Stimulated activated CD4-positive, alpha-beta T cell treated with anti-CD3 and anti-CD28 coated beads, TNF-alpha, amount 100 ng/mL, for 4 hours (primary cell): ENCODE measurements at regions not wholly inside any gene's neighbourhood (a gene's known extent, or its start where the extent isn't known, plus 50 kb on each side); places are given as distances from the start of the nearest gene placed in this dataset.

ENCODE experiments used
- DNase-seq, 3 experiments: peaks; one replicate each; pipeline ENCODE4 v3.0.0-alpha.2; 2020; ENCODE audit warnings: low read depth in 3 of 3

GRCh38 chr4:189365451-189365850 lies 575.2 kb upstream of the FRG1 start:
- no peak for DNase-seq

DNA sequence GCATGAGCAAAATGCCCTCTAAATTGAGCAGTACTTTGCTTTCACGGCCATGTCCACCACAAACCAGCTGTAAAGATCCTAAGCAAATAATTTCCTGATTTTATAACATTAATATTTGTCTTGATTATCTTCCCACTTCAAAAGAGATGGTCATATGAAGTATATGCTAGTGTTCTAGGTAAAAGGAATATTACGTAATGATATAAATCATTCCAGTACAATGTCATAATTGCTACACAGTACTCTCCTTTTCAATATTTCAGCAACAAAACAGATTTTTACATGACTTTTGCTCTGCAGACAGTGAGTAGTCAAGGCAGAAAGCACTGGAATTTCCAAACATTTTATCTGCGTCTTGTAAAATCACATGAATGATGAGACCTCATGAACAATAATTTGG lies 572.8 kb upstream of the FRG1 start:
- no peak for DNase-seq

GRCh38 chr4:189374176-189374575 lies 566.5 kb upstream of the FRG1 start:
- no peak for DNase-seq

GRCh38 chr4:189376901-189377300 lies 563.8 kb upstream of the FRG1 start:
- no peak for DNase-seq

DNA sequence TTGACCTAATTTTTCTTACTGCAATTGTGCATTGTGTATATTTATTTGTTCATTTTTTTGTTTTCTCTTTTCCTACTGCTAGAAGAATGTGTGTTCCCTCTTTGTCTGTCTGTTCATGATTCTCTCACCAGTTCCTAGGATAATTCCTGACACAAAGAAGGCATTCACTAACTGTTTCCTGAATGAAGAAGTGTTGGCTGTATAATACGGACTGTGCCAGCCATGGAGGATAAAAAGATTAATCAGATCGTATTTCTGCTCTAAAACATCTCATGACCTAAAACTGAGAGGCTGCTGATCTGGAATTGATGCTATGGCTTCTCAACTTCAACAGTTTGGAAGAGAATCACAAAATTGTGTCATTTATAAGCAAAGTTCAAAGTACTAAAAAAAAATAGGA lies 563.1 kb upstream of the FRG1 start:
- no peak for DNase-seq

GRCh38 chr4:189385098-189385497 lies 555.6 kb upstream of the FRG1 start:
- DNase-seq, result no peak

DNA sequence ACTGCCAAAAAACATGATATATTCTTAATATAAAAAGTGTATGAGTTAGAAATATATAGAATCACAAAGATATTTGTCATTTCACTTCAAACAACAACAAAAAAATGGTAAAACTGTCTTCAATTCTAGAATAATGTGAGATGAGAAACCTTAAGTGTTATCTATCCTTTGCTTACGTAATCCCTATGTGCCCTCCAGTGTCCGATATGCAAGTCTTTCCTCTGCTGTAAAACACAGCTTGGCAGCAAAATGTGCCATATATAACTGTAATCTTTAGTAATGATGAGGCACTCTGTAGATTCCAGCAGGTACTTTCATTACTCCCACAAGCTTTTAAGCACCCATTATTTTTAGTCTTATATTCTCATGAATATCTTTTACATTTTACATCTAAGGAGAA lies 555.1 kb upstream of the FRG1 start:
- DNase-seq, result no peak

DNA sequence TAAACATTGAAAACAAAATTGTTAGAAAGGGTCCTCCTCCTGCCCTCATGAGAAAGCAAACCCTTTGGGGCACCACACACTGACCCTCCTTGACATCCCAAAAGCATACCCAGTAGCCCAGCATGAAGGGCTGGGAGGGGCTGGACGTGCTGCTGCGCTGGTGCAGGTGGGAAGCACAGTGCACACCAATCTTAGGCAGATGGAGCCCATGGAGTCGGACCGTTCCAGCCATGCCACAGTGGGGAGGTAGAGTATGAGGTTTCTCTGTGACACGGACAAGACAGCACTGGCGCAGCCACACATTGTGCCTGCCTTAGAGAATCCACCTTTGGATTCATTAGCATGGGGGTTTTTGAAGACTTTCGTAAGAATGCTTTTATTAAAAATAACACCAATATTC lies 544.2 kb upstream of the FRG1 start:
- DNase-seq, result no peak

DNA sequence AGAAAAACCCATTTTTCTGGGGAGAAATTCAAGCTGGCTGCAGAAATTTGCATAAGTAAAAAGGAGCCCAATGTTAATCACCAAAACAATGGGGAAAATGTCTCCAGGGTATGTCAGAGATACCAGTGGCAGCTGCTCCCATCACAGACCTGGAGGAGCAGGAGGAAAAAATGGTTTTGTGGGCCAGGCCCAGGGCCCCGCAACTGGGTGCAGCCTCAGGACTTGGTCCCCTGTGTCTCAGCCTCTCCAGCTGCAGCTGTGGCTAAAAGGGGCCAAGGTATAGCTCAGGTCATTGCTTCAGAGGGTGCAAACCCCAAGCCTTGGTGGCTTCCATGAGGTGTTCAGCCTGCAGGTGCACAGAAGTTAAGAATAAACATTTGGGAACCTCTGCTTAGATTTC lies 536.4 kb upstream of the FRG1 start:
- no peak for DNase-seq

- DNase-seq, result no peak
Measured at GRCh38 chr4:189409158-189409557, 531.5 kb upstream of the FRG1 start.

DNA sequence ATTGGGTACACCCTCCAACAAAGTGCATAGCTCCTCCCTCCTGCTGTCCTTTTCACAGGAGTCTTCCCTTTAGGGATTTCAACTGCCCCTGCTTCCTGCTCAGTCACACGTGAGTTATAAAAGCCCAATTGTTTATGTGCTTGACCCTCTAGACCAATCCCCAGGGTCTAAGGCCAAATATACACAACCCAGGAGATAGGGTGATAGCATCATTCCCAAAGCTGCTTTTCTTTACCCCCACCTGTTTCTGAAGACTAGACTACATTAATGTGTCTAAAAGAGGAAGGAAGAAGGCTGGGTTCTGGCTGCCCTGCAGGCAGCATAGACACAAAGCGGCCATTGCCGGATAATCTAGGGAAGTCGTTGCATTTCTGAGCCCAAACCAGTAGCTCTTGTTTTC lies 526.7 kb upstream of the FRG1 start:
- no peak for DNase-seq

- no peak for DNase-seq
Measured at GRCh38 chr4:189420572-189420971, 520.1 kb upstream of the FRG1 start.

DNA sequence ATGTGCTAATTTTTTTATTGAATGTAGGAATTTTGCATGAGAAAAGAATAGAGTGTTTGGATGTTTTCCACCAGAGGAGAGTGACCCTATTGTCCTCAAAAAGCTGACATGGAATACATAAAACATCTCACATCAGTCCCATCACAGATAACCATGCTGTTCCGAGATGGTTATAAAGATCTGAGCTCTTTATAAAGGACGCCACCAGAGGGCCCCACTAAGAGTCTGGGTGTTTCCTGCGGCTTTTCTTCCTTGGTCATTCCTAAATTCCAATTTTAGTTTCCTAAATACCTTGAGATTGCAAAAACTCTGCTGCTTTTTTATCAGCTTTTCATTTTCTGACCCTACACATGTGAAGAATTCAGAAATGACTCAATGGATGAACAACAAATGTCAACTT lies 504.5 kb upstream of the FRG1 start:
- no peak for DNase-seq

- no peak for DNase-seq
Measured at GRCh38 chr4:189440716-189441115, 500.0 kb upstream of the FRG1 start.

DNA sequence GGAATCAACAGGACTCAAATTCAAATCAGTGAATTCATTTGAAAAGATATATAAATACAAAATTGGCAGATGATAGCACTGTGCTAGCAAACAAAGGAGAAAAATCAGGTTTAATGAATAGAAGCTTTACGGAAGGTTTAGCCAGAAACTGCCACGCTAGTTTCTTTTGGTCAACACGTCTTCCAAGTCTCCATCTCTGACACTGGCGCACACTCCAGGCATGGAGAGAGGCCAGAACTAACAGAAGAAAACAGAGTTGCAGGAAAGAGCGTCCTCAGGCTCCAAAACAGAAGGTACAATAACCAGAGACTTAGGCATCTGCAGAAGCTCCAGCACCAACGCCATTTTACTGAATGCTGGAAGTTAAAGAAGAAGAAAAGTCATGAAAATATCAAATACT lies 497.3 kb upstream of the FRG1 start:
- no peak for DNase-seq

GRCh38 chr4:189445613-189446012 lies 495.1 kb upstream of the FRG1 start:
- DNase-seq, result no peak

DNA sequence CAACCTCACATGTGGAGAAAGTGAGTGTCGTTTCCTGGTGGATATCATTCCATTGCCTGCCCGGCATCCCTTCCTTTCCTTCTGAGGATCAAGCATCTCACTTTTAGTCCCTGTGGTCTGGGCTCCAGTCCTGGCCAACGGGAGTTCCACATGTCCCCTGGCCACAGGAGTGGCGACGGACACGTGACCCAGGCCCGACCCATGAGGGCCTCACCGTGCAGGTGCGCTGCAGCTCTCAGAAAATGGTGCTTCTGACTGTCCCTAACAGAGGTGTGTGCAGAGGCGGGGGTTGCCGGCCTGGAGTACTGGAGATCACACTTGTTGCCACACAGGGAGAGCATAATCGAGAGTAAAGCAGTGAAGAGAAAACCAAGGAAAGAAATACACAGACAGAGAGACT lies 476.9 kb upstream of the FRG1 start:
- no peak for DNase-seq

- DNase-seq, result no peak
Measured at GRCh38 chr4:189494407-189494806, 446.3 kb upstream of the FRG1 start.

- DNase-seq, result no peak
Measured at GRCh38 chr4:189497516-189497915, 443.2 kb upstream of the FRG1 start.

DNA sequence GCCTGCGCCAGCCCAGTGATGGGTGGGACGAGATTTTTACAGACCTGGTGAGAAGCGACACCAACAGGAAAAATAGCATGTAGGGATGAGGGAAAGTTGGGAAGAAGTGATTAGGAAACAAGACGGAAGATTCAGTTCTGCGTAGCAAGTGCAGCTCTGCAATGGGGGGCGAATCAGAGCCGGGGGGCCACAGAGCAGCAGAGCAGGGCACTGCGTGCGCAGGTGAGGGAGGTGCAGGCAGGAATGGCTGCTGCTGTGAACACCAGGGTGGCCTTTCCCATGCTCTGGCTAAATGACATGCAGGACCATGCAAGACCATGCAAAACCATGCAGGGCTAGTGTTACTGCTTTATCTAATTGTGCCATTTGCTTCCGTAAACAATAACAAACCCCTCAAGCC lies 442.7 kb upstream of the FRG1 start:
- DNase-seq, result no peak

DNA sequence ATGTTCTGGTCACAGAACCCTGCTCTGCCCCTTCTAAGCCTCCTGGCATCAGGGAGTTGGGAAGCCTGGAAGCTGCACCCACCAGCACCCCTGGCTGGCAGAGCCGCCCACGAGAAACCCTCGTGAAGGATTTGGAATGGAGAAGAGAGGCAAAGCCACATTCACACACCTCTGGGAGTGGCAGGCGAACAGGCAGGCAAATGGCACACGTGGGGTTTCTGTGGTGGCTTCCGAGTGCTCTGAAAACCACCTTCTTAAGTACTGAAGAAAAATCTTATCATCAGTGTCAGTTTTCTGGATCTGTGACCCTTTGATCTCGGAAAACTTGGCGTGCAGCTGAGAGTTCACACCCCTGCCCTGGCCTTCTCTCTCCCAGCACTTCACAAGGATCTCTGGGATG lies 442.2 kb upstream of the FRG1 start:
- no peak for DNase-seq

DNA sequence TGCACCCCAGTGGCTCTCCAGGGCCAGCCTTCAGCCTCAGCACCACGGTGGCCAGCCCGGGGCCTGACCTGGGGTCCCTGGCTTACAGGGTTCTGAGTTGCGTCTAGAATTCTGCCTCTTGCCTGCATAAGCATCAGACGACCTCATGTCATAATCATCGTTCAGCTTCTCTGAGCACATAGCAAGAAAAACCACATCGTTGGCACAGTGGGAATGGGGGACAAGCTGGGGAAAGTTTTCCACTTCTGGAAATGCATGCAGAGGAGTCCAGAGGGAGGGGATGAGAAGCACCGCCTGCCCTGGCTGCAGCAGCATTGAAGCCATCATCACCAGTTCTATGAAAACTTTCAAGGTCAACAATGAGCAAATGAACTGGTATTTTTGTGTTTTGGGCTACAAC lies 441.0 kb upstream of the FRG1 start:
- no peak for DNase-seq

DNA sequence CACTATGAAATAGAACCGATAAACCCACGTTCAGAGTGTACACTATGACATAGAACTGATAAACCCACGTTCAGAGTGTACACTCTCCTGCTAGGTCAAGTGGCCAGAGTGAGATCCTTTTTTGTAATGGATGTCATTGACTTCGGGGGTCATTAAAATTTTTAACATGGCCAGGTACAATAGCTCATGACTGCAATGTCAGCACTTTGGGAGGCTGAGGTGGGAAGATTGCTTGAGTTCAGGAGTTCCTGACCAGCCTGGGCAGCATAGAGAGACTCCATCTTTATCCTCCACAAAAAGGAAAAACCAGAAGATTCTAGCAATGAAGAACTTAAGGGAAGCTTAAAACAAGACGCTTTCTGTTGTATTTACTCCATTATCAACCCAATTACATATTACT lies 439.7 kb upstream of the FRG1 start:
- DNase-seq, result no peak

DNA sequence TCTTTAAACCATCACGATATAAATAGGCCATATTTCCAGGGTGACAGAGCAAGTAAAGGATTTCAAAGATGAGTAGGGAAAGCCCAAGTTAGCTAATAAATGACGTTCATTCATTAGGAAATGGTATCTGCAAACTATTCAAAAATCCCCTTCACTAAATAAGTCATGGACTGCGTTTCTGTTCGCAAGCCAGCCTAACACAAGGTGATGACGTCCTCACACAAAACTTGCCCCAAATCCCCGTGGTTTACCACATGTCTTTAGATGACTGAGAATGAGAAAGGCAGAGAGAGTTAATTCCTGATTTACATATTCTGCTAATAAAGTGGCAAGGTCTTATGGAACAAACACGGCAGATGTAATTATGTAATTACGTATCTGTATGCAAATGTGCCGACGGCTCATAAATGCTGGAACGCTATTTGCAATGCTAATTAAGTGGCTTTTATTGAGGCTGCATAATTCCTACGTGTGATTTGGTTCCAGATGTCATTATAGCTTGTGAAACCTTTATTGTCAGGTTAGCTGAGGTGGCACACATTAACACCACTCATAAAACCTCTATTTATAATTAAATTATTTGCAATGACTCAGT lies 437.7 kb upstream of the FRG1 start:
- DNase-seq, result no peak

DNA sequence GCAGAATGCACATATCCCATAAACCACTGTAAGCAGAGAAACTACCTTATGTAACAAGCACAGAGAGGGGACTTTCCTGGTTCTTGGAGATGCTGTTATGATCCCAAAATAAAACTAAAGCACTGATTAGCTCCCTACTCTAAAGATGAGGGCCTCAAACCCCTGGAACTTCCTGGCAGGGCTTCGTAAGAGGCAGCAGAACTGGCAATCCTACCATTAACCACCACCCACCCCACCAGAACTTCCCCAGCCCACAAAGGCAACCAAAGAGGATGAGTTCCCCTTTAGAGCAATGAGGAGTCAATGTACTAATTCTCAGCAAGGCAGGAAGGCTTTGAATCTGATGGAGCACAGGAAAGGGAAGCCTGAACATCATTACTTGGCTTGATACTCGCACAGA lies 436.5 kb upstream of the FRG1 start:
- DNase-seq, result no peak
